Karpas-422 (cell line): ENCODE measurements at regions not wholly inside any gene's neighbourhood (a gene's known extent, or its start where the extent isn't known, plus 50 kb on each side); places are given as distances from the start of the nearest gene placed in this dataset.
A peak's percentile ranks its signal among the peaks of the same experiment; 100 is the strongest.
"Not testable (repeated sequence)": the region's sequence is repeated elsewhere in the genome, so short reads cannot be mapped to it uniquely, and the experiment has no call there.

ENCODE experiments used
- DNase-seq: peaks from one replicate; pipeline ENCODE4 v3.0.0-alpha.2; 2015
- H2AFZ ChIP-seq: fragments of 200-600 bp; sonication (generic); 2 replicates; pipeline ENCODE4 v1.6.1; 2014; ENCODE audit warnings: antibody characterized with exemption, low read length, mixed read lengths
- H3K27ac ChIP-seq: fragments of 200-600 bp; sonication (generic); 2 replicates; pipeline ENCODE4 v1.5.1; 2014; ENCODE audit warnings: mild to moderate bottlenecking, low read length, moderate library complexity
- H3K27me3 ChIP-seq: fragments of 200-600 bp; sonication (generic); 2 replicates; pipeline ENCODE4 v1.6.1; 2014; ENCODE audit warnings: low read length, mixed read lengths
- H3K36me3 ChIP-seq: fragments of 200-600 bp; sonication (generic); 2 replicates; pipeline ENCODE4 v1.6.1; 2014; ENCODE audit warnings: low read length, mixed read lengths; ENCODE audit not compliant: insufficient read depth
- H3K4me1 ChIP-seq: fragments of 200-600 bp; sonication (generic); 2 replicates; pipeline ENCODE4 v1.6.1; 2014; ENCODE audit warnings: mild to moderate bottlenecking, low read length, mixed read lengths
- H3K4me2 ChIP-seq: fragments of 200-600 bp; sonication (generic); 2 replicates; pipeline ENCODE4 v1.6.1; 2014; ENCODE audit warnings: low read length, low read depth, mild to moderate bottlenecking; ENCODE audit not compliant: poor library complexity, severe bottlenecking
- H3K4me3 ChIP-seq: fragments of 200-600 bp; sonication (generic); 2 replicates; pipeline ENCODE4 v1.5.1; 2014; ENCODE audit warnings: mild to moderate bottlenecking, antibody characterized with exemption, low read length, mixed read lengths
- H3K79me2 ChIP-seq: fragments of 200-600 bp; sonication (generic); 2 replicates; pipeline ENCODE4 v1.6.1; 2014; ENCODE audit warnings: mild to moderate bottlenecking, low read length, mixed read lengths
- H3K9ac ChIP-seq: fragments of 200-600 bp; sonication (generic); 2 replicates; pipeline ENCODE4 v1.6.0; 2014; ENCODE audit warnings: low read length
- H3K9me2 ChIP-seq: fragments of 200-600 bp; sonication (generic), shearing (Covaris generic); replicated peaks from 2 replicates; pipeline ENCODE4 v1.6.0; 2014; ENCODE audit warnings: mild to moderate bottlenecking, low read length, moderate library complexity; ENCODE audit not compliant: insufficient read depth
- H3K9me3 ChIP-seq: fragments of 300-700, 200-600 bp; sonication (generic); 2 replicates; pipeline ENCODE4 v1.6.1; 2014; ENCODE audit warnings: low read length, mixed read lengths
- H4K20me1 ChIP-seq: fragments of 200-600 bp; sonication (generic); 2 replicates; pipeline ENCODE4 v1.6.1; 2014; ENCODE audit warnings: mild to moderate bottlenecking, antibody characterized with exemption, low read length, low read depth; ENCODE audit not compliant: insufficient read depth

DNA sequence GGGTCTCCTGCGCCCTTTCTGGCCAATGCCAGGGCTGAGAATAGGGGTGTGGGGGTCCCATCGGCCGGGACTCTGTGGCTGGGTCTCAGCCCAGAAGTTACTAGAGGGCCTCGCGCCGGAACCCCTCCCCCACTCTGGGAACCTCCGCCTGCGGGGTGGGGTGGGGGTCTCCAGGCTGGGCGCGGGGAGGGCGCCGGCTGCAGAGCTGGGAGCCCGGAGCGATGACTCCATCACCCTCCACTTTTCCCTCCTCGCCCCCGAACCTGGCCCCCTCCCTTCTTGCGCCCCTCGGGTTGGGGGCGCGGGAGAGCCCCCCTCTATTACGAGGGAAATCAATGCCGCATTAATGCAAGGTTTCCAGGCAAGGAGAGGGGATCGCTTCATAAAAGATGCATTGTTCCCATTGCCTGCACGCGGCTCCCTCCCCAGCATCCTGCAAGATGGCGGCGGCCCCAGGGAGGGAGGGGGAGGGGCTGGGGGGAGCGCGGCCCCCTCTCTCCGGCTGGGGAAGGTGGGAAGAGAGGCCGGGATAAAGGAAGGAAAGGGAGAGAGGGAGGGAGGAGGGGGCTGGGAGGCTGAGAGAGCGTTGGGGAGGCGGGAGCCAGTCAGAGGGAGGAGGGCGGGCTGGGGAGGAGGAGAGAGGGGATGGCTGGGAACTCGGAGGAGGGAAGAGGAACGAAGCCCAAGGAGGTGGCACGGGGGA lies 156.7 kb downstream of the CRLF3 start:
- H3K9me2 ChIP-seq, H4K20me1 ChIP-seq, H3K4me2 ChIP-seq, H3K4me1 ChIP-seq, H3K79me2 ChIP-seq, H3K9me3 ChIP-seq, H3K4me3 ChIP-seq, H2AFZ ChIP-seq, H3K9ac ChIP-seq, H3K36me3 ChIP-seq, H3K27ac ChIP-seq, H3K27me3 ChIP-seq, DNase-seq: not testable (repeated sequence)

DNA sequence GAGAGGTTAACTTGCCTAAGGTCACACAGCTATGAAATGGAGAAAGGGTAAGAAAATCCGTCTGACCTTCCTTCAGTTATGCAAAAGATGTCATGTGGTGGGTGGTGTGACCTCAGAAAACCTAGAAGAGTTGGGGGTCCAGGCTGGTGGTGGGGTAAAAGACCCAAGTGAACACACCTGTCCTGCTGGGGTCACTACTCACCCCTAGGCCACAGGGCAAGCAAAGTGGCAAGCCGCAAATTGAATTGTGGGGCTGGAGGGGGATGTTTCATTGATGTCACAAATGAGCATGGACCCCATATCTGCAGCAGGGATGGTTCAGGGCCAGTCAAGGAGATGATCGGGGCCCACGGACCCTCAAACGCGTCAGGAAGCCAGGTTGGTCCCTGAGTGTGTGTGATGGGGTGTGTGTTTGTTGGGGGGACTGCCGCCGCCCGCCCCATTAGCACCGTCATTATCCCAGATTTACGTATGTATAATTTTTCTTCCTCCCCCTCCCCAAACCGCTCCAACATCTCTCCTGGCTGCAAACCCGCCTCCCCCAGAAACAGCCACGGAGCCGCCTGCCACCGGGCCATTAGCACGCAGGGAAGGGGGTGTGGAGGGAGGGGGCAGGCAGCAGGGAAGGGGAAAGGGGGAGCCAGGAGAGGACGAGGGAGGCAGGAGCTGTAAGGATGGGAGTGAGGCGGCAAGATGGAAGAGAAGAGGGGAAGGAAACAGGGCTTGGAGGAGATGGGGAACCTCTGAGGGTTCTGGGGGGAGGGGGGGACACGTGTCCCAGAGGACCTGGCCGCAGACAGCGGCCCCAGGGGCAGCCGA lies 157.4 kb downstream of the CRLF3 start:
- H3K9me3 ChIP-seq, H3K79me2 ChIP-seq, H3K27ac ChIP-seq, H3K9me2 ChIP-seq, H3K9ac ChIP-seq, H4K20me1 ChIP-seq, H3K4me3 ChIP-seq, H3K27me3 ChIP-seq, H2AFZ ChIP-seq, H3K4me1 ChIP-seq, H3K36me3 ChIP-seq, DNase-seq, H3K4me2 ChIP-seq: not testable (repeated sequence)

DNA sequence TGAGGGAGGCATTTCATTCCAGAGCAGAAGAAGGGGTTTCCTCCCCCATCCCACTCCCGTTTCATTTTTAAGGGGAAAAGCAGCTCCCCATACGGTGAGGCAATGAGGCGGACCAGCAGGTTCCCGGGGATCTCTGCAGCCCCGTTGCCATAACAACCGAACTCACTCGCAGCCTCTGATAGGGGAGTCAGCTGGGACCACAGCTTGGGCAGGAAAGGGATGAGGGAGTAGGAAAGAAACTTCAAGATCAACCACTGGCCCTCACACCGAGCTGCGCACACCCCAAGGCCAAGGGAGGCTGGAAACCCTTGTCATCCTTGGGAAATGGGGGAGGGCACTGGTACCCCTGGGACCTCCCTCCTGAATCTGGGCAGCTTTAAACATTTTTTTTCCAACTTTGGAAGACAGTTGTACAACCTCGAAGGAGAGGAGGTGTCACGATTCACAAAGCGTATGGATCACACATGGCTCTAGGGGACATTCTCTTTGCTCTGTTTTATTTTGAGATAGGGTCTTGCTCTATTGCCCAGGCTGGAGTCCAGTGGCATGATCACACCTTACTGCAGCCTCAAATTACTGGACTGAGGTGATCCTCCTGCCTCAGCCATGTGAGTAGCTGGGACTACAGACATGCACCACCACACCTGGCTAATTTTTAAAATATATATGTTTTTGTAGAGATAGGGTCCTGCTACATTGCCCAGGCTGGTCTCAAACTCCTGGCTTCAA lies 160.6 kb downstream of the CRLF3 start:
- H3K79me2 ChIP-seq, H2AFZ ChIP-seq, H4K20me1 ChIP-seq, DNase-seq, H3K4me3 ChIP-seq, H3K27ac ChIP-seq, H3K4me1 ChIP-seq, H3K36me3 ChIP-seq, H3K9me3 ChIP-seq, H3K9me2 ChIP-seq, H3K27me3 ChIP-seq, H3K4me2 ChIP-seq, H3K9ac ChIP-seq: not testable (repeated sequence)

DNA sequence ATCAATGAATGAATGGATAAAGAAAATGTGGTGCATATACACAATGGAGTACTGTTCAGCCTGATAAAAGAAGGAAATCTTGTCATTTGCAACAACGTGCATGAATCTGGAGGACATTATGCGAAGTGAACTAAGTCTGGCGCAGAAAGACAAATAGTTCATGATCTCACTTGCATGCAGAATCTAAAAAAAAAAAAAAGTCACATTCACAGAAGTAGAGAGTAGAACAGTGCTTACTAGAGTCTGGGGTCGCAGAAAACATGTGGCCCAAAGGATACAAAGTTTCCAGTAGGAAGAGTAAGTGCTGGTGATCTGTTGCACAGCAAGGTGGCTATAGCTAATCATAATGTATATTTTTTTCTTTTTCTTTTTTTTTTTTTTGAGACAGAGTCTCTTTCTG lies 167.3 kb downstream of the CRLF3 start:
- H3K4me3 ChIP-seq, H3K9me2 ChIP-seq, H3K4me1 ChIP-seq, H3K4me2 ChIP-seq, H2AFZ ChIP-seq, H3K79me2 ChIP-seq, H4K20me1 ChIP-seq, H3K27ac ChIP-seq, H3K9me3 ChIP-seq, H3K27me3 ChIP-seq, H3K9ac ChIP-seq, H3K36me3 ChIP-seq, DNase-seq: not testable (repeated sequence)

DNA sequence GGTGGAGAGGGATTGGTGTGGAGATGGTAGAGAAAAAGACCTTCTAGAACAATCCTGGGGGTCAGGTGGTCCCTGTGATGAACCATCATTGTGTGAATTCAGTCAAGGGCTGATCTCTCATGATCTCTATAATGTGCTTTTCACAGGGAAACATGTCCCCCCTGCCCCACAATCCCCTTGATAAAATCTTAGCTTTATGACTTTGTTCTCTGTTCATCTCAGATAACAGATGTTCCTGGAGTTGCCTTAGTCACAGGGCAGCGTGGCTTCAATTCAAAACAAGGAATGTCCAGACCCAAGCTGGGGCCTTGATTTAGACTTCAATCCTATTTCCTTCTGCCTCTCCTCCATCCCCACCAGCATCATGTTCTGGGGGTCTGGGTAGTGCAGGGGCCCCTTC lies 171.5 kb downstream of the CRLF3 start:
- H3K9ac ChIP-seq, H3K4me1 ChIP-seq, H3K79me2 ChIP-seq, H3K9me2 ChIP-seq, H3K36me3 ChIP-seq, H2AFZ ChIP-seq, H3K27me3 ChIP-seq, H4K20me1 ChIP-seq, H3K9me3 ChIP-seq, H3K4me3 ChIP-seq, H3K27ac ChIP-seq, H3K4me2 ChIP-seq, DNase-seq: not testable (repeated sequence)

DNA sequence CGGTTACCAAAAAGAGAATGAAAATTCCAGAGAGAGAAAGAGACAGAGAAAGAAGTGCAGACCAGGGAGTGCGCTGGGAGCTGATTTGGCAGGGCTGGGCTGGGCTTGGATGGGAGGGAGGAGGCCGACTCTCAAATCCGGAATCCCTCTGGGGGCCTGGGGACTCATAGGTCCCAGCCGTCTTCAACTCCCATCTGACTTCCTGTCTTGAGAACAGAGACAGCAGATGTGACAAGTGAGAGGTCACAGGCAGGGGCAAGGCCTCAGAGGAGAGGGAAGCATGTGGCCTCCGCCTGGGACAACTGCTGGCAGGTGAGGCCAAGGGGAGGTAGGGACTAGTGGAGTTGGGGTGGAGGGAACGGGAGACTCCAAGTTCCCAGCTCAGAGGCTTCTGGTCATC lies 172.9 kb downstream of the GOSR1 start:
- not testable (repeated sequence) for H2AFZ ChIP-seq, H3K9me3 ChIP-seq, H4K20me1 ChIP-seq, H3K79me2 ChIP-seq, H3K4me3 ChIP-seq, H3K36me3 ChIP-seq, H3K9ac ChIP-seq, DNase-seq, H3K9me2 ChIP-seq, H3K4me2 ChIP-seq, H3K4me1 ChIP-seq, H3K27me3 ChIP-seq, H3K27ac ChIP-seq

DNA sequence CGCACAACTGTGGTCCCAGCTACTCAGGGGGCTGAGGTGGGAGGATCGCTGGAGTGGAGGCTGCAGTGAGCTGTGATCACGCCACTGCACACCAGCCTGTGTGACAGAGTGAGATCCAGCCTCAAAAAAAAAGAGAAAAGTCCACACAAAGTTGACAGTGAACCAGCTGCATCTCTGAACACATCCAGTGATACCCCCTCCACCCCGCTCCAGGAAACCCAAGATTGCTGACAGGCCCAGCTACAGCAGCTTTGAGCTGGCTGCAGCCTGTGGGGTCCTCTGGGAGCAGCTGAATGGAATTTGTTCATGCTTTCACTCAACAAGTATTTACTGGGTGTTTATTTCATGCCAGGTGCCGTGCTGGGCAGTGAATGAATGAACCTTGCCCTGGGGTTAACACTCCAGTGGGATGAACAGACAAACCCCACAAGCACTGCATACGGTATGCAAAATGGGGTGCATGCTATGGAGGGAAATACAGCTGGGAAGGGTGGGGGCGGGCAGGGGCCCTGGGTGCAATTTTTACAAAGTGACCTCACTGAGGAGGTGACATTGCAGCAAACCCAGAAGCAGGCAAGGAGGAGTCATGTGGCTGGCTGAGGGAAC lies 170.9 kb downstream of the GOSR1 start:
- H4K20me1 ChIP-seq, H3K9ac ChIP-seq, H3K4me3 ChIP-seq, H3K79me2 ChIP-seq, H3K27me3 ChIP-seq, H3K36me3 ChIP-seq, H3K27ac ChIP-seq, H2AFZ ChIP-seq, H3K4me1 ChIP-seq, H3K9me3 ChIP-seq, H3K4me2 ChIP-seq, H3K9me2 ChIP-seq: not testable (repeated sequence)
- DNase-seq = peak; percentile 40

DNA sequence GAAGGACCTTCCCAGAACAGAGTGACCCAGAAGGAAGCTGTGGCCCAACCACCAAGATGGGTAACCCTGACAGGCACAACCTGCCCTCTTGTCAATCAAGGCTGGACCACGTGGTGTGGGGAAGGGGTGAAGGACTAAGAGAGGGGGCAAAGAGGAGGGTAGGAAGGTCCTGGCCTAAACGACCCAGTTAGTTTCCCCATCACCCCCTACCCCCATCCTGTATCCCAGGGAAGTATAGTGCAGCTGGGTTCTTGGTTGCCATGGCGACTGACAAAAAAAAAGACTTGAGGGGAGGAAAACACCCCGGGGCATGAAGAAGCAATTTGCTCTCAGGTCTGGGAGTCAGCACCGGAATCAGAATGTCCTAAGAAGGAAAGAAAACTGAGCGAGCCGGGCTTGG lies 168.7 kb downstream of the GOSR1 start:
- not testable (repeated sequence) for H3K27me3 ChIP-seq, H3K9ac ChIP-seq, H3K4me1 ChIP-seq, H3K9me3 ChIP-seq, H4K20me1 ChIP-seq, H2AFZ ChIP-seq, H3K79me2 ChIP-seq, H3K27ac ChIP-seq, H3K9me2 ChIP-seq, H3K4me3 ChIP-seq, H3K36me3 ChIP-seq, H3K4me2 ChIP-seq
- peak; percentile 41 for DNase-seq
